ENCODE measurements at regions not wholly inside any gene's neighbourhood (a gene's known extent, or its start where the extent isn't known, plus 50 kb on each side); places are given as distances from the start of the nearest gene placed in this dataset.
"Not testable (repeated sequence)": the region's sequence is repeated elsewhere in the genome, so short reads cannot be mapped to it uniquely, and the experiment has no call there.

GRCh38 chr2:64743739-64744330 is 90.1 kb upstream of the SERTAD2 start:
- DNase-seq (ENCODE audit: low read depth), result no peak

DNA sequence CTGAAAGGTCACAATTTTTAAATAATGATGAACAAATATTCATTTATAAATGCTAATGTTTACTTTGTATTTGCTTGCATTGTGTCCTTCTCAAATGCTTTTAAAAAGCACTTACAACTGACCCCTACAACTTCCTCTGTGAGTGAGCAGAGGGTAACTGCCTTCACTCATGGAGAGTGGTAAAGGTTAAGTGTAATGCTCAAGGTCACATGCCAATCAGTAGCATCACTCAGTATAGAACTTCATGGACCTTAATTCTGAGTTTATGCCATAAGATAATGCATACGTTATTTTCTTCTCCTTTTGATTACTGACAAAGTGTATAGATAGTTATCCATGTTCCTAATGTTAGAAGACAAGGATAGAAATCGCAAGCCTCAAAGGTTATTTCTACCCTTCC is 91.8 kb upstream of the SERTAD2 start:
- no peak for DNase-seq (ENCODE audit: low read depth)

DNA sequence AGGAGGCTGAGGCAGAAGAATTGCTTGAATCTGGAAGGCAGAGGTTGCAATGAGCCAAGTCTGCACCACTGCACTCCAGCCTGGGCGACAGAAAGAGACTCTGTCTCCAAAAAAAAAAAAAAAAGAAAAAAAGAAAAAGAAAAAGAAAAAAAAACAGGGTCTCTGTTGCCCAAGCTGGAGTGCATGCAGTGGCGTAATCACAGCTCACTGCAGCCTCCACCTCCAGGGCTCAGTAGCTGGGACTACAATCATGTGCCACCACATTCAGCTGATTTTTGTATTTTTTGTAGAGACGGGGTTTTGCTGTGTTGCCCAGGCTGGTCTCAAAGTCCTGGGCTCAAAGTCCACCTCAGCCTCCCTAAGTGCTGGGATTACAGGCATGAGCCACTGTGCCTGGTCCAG is 94.0 kb upstream of the SERTAD2 start:
- DNase-seq (ENCODE audit: low read depth), result not testable (repeated sequence)

DNA sequence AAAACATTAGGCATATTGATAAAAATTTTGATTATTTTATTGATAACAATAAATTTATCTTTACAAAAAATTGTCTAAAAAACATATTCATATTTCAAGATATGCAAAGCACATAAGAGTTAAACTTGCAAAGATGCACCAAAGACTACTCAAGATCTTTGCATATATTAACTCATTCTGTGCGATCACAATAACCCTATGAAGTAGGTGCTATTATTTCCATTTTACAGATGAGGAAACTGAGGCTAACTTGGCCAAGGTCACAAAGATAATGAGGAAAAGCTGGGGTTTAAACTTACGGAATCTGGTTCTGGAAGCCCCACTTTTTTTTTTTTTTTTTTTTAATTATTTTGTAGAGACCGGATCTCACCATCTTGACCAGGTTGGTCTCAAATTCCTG is 94.4 kb upstream of the SERTAD2 start:
- no peak for DNase-seq (ENCODE audit: low read depth)

DNA sequence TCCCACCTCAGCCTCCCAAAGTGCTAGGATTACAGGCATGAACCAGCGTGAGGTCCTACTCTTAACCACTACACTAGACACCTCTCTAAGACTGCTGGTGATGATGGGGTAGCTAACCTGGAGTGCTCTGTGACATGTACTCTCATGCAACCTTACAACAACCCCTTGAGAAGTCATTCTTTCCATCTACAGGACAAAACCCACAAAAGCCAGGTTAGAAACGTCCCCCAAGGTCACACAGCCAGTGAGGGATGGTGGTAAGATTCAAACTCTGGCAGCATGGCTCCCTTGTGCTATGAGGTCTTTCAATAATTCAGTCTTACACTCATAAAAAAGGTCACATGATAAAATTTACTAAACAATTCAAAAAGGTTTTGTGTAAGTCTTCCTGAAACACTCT is 94.8 kb upstream of the SERTAD2 start:
- DNase-seq (ENCODE audit: low read depth), result peak; percentile 10

DNA sequence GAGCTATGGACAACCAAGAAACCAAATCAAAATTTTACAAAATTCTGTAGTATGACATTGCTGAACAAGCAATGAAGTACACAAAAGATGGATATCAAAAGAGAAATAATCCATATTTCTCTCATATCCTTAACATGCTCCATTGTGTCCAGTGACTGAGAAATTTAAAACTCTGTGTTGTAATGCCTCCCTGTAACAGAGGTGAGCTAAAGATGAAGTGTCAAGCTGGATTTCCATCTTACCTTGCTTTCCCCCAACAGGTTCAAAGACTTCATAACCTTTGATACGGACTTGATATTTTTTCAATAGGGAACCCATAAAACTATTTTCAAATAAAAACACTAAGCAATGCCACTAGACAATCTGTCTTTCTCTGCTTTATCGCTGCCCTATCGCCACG is 95.7 kb upstream of the SERTAD2 start:
- no peak for DNase-seq (ENCODE audit: low read depth)

DNA sequence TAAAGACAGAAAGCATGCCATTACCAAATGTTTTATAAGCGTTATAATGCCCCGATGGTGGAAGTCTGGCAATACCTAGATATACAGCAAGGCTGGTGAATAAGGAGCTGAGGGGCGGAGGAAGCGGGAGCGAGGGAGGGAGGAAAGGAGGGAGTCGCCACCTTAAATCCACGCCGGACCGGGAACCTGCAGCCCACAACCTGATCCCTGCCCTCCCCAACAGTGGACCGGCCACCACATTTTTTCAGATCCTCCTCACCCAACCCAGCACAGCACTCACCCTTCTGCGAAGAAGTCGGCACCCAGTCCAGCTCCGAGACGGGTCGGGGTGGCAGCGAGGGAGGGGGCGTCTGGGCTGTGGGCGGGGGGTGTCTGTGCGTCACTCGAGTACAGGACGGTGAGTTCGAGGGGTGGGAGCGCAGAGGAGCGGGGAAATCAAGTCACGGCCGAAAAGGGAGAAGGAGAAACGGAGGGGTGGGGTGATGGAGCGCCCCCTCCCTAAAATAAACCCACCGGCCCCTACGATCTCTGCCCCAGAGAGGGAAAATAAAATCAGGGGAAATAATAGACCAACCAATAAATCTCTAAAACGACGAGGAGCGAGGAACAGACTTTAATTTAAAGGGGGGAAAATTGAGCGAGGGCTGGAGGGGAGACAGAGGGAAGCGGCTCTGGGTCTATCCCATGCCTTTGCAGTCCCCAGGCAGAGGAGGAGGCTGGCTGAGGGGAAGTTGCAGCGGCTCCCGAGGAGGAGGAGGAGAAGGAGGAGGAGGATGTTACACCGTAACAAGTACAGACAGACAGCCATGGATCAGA is 96.5 kb upstream of the SERTAD2 start:
- peak; percentile 16 for DNase-seq (ENCODE audit: low read depth)

DNA sequence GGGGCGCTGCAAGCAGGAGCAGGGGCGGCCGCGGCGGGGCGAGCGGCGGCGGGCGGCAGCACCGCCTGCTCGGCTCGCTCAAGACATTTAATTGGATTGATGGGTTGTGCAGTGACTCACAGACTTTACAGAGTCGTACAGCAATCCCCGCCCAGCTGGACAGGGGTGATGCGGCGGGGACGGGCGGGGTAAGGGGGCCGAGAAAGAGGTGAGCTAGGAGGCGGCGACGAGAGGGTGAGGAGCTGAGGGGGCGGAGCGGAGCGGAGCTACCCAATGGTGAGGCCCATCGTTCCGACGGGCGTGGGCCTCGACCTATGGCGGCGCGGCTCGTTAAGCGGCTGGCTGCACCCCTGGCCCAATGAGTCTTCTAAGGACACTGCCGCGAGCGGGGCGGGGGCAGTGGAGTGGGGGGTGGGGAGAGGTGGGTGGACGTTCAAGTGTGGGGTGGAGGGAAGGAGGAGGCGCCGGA is 97.1 kb upstream of the SERTAD2 start:
- DNase-seq (ENCODE audit: low read depth), result peak; percentile 97

- DNase-seq (ENCODE audit: low read depth), result no peak
Observed at GRCh38 chr2:64751286-64752260, 97.9 kb upstream of the SERTAD2 start.

DNA sequence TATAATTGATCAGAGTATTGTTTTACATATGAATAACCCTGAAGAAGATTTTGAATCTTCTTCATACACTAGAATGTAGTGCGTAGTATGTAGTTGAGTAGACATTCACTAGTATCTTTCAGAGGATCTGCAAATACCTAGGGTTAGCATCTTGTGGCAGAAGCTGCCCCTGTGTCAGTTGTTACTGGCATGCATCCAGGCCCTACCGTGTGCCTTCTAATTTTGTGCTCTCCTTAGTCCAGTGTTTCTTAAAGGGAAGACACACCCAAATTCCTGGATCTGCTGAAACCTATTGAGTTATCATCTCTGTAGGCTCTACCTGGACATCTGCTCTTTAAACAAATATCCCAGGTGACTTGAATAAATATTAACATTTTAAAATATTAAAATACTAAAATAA is 99.7 kb upstream of the SERTAD2 start:
- no peak for DNase-seq (ENCODE audit: low read depth)

DNA sequence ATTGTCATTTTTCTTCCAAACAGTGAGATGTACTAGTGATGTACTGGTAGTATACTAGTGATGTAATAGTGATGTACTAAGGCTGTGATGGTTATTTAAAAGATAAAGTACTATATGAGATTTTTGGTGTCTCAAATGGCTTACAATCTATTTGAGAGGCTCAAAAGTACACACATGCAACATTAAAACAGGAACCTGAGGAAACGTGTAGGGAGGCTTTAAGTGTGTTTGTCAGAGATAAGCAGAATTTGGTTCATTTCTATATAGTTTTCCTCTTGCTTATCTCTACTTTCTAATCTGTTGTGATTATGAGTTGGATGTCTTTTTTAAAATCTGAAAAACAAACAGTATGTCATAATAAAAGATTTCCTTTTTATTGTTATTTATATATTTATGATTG is 100.9 kb upstream of the SERTAD2 start:
- DNase-seq (ENCODE audit: low read depth), result no peak

DNA sequence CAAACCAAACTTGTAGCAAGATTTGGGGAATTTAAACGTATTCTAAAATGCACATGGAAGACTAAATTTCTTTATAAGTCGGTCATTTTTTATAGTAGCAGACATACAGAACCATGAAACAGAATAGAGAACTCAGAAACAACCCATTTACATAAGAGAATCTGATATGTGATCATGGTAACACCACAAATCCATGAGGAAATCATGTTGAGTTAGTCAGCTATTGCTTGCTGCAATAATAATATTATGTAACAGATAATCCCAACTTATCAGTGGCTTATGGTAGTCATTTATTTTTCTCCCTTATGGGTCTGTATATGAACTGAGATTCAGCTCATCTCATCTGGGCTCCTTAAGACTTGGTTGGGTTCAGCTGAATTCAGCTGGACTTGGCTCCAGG is 103.4 kb upstream of the SERTAD2 start:
- DNase-seq (ENCODE audit: low read depth), result no peak

DNA sequence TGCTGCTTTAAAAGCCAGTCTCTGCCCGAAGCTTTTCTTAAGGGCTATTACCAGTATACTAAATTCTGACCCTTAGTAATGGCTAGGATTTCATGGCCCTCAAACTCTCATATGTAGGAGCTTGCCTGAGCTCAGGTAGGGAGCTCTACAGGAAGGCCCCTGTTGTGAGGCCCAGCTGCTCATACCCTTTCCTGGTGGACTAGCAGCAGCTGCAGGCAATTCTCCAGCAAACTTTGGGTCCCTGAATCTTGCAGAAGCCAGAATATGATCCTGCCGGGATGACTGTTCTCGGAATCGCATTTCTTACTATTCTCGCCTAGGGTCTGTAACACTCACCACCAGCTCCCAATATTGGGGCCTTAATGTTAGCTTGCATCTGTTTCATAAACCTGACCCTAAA is 106.4 kb upstream of the SERTAD2 start:
- DNase-seq (ENCODE audit: low read depth), result no peak

DNA sequence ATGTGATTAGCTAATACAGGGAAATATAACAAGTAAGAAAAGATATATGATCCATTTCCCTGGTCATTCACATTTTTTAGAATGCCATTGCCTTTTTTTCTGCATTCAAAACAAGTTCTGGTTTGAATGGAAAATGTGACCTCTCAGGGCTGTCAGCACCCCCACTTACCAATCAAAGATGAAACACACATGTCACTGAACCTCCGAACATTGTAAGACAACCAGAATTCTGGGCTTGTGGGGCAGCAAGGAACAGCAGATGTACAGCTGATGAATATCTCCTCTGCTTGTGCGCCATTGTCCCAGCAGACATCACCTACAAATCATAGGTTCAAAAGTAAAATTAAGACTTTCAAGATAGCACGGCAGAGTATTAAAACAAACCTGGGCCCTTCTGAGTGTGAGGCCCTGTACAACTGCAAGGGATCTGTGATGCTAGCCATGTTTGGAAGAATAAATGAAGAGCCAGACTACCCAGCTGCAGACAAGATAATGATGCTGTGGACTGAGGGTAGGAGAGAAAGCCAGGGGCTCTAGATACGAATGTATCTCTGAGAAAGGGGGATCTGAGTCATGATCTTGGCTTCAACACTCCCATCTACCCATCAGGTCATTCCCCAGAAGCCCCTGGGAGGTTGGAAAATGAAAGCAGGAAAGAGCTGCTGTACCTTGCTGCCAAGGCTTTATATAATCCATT is 108.7 kb upstream of the SERTAD2 start:
- no peak for DNase-seq (ENCODE audit: low read depth)

DNA sequence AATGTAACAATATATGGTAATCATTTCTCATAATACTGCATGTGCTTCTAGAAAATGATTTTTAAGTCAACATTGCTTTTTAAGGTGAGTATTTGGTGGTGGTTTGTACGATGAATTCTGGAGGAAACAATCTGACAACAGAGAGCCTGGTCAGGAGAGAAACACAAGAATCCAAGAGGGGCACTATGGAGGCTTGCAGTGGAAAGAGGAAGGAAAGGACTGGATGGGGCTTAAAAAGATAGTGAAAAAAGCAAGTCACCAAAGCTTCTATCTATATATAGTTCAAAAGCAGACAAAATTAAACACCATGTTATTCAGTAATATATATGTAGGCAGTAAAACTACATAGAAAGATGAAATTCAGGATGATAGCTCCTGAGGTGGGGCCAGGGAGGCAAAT is 109.4 kb upstream of the SERTAD2 start:
- no peak for DNase-seq (ENCODE audit: low read depth)

- DNase-seq (ENCODE audit: low read depth), result no peak
Observed at GRCh38 chr2:64765160-64765805, 111.6 kb upstream of the SERTAD2 start.

DNA sequence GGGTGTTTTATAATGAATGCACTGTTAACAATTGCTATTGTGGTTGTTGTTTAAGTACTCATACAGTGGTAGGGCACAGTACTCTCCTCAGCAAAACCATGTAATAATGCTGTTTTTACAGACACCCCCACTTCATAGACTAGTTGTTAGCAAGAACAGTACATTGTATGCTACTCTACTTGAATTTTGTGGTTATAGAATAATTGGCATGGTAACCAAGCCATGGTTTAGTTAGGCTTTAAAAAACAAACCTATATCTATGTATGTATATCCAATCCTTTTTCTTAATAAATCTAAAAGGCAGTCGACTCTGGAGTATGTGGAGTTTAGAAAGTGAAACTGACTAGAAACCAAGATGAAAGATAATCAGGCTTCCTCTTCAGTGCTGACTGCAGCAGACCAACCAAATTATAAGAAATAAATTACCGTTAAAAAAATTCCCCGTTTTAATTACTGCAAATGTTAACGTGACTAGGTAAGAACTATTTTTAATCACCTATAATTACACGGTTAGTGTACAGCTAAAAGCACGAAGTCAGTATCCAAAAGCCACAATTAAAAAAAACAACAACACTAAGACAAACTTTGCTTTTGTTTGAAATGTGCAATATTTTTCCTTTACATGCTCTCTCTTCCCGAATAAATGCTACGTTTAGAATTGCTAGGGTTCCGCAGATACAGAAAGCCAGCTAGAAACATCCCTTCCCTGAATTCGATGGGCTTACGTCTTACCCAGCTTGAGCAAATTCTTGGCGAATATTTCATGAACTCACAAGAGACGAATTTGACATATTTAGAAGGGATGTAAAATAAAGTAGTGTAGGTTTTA is 113.3 kb upstream of the SERTAD2 start:
- no peak for DNase-seq (ENCODE audit: low read depth)

GRCh38 chr2:64767670-64768468 is 114.2 kb upstream of the SERTAD2 start:
- peak; percentile 63 for DNase-seq (ENCODE audit: low read depth)

DNA sequence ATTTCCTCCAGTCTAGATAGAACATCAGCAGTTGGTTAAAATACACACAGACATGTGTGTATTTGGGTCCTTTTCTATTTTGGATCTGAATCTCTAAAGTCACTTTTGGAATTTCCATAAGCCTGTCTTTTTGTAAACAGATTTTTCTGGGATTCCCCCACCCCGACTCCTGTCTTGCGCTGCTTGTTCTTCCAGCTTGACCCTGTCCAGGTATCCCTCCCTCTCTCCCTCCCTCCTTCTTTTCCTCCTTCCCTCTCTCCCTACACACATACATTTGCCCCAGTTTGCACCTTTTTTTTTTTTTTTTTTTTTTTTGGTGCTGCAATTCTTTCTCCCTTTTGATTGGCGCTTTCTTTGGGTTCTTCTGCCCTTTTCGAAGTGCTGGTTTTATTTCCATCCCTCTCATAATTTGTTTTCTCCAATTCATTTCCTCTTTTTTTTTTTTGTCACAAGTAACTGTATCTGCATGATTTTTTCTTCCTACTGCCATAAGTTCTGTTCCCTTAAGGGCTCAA is 114.8 kb upstream of the SERTAD2 start:
- no peak for DNase-seq (ENCODE audit: low read depth)
